Erythroblast (primary cell): ENCODE measurements at regions not wholly inside any gene's neighbourhood (a gene's known extent, or its start where the extent isn't known, plus 50 kb on each side); places are given as distances from the start of the nearest gene placed in this dataset.

ENCODE experiments used
- GATA1 ChIP-seq: IDR thresholded peaks from 2 replicates; pipeline ENCODE4 v1.6.1; 2011; ENCODE audit warnings: low read depth, mild to moderate bottlenecking, control low read depth, low read length, moderate library complexity
- POLR2A ChIP-seq: IDR thresholded peaks from 2 replicates; pipeline ENCODE4 v1.6.1; 2011; ENCODE audit warnings: mild to moderate bottlenecking, low read length

- TF ChIP-seq POLR2A (no peak), GATA1 (no peak)
Measured at GRCh38 chr5:23996525-23996924, 489.1 kb downstream of the PRDM9 start.
